ENCODE measurements at regions not wholly inside any gene's neighbourhood (a gene's known extent, or its start where the extent isn't known, plus 50 kb on each side); places are given as distances from the start of the nearest gene placed in this dataset.
A peak's percentile ranks its signal among the peaks of the same experiment; 100 is the strongest.

GRCh38 chr11:115912484-115912945, 408.3 kb upstream of the CADM1 start:
- no peak for TF ChIP-seq AGO2 (optimal IDR thresholded peaks at IDR 0.05; ENCODE audit: low read depth, low read length)
- no peak for TF ChIP-seq ZNF530 (CRISPR knock-in tag; IDR thresholded peaks at IDR 0.05; ENCODE audit: low read depth)
- TF ChIP-seq PHF8 (CRISPR knock-in tag; IDR thresholded peaks at IDR 0.05), result no peak
- no peak for TF ChIP-seq ARNTL (CRISPR knock-in tag; IDR thresholded peaks at IDR 0.05)
- no peak for TF ChIP-seq EZH2 (conservative IDR thresholded peaks at IDR 0.05; ENCODE audit: low read depth, low read length)
- no peak for TF ChIP-seq SIN3A (IDR thresholded peaks at IDR 0.05; ENCODE audit: borderline replicate concordance, low read depth, low read length)
- 0 out of 2 replicates have a peak, but pooled peaks have one; percentile 22 for TF ChIP-seq CTCF (CRISPR knock-in tag; IDR thresholded peaks at IDR 0.05)
- no peak for TF ChIP-seq ATF2 (CRISPR knock-in tag; IDR thresholded peaks at IDR 0.05)
- TF ChIP-seq IRF9 (CRISPR knock-in tag; IDR thresholded peaks at IDR 0.05; ENCODE audit: borderline replicate concordance), result no peak
- TF ChIP-seq ESRRA (CRISPR knock-in tag; IDR thresholded peaks at IDR 0.05; ENCODE audit: low read depth), result no peak

All from HepG2 (cell line).